Adipocyte (in vitro differentiated cells): ENCODE measurements at regions not wholly inside any gene's neighbourhood (a gene's known extent, or its start where the extent isn't known, plus 50 kb on each side); places are given as distances from the start of the nearest gene placed in this dataset.
"Not testable (repeated sequence)": the region's sequence is repeated elsewhere in the genome, so short reads cannot be mapped to it uniquely, and the experiment has no call there.

Source experiments
- DNase-seq: peaks from one replicate; pipeline ENCODE4 v3.0.0-alpha.2; 2015; ENCODE audit warnings: low read depth
- H3K27me3 ChIP-seq: replicated peaks from 2 replicates; pipeline ENCODE4 v1.7.0; 2013; ENCODE audit warnings: mild to moderate bottlenecking, low read length, moderate library complexity; ENCODE audit not compliant: control insufficient read depth, insufficient read depth
- H3K36me3 ChIP-seq: 2 replicates; pipeline ENCODE4 v1.7.0; 2013; ENCODE audit warnings: low read length, mild to moderate bottlenecking, moderate library complexity; ENCODE audit not compliant: control insufficient read depth, insufficient read depth, severe bottlenecking
- H3K4me1 ChIP-seq: 2 replicates; pipeline ENCODE4 v1.7.0; 2013; ENCODE audit warnings: mild to moderate bottlenecking, low read length, moderate library complexity; ENCODE audit not compliant: control insufficient read depth, insufficient read depth
- H3K4me3 ChIP-seq: 2 replicates; pipeline ENCODE4 v1.7.0; 2013; ENCODE audit warnings: mild to moderate bottlenecking, low read length, moderate library complexity
- H3K9ac ChIP-seq: 2 replicates; pipeline ENCODE4 v1.7.0; 2013; ENCODE audit warnings: mild to moderate bottlenecking, low read length, moderate library complexity
- H3K9me3 ChIP-seq: 2 replicates; pipeline ENCODE4 v1.7.0; 2013; ENCODE audit warnings: mild to moderate bottlenecking, low read length, moderate library complexity; ENCODE audit not compliant: control insufficient read depth

- Histone ChIP-seq H3K4me1 (no peaks in the 10 kb centered on the region), H3K9ac (no peak overlapping the region), H3K36me3 (no peaks in the 10 kb centered on the region), H3K27me3 (peaks cover 15% of the 10 kb centered on the region), H3K4me3 (no peak overlapping the region), H3K9me3 (no peaks in the 10 kb centered on the region)
- DNase-seq, result peak; percentile 51
Observed at GRCh38 chrX:46165411-46165810, 379.8 kb downstream of the ZNF674 start.

- Histone ChIP-seq H3K27me3 (peaks cover 20% of the 10 kb centered on the region), H3K9me3 (peaks cover 24% of the 10 kb centered on the region), H3K4me1 (no peaks in the 10 kb centered on the region), H3K9ac (no peak overlapping the region), H3K36me3 (no peaks in the 10 kb centered on the region), H3K4me3 (no peak overlapping the region)
- DNase-seq, result no peak
Observed at GRCh38 chrX:46152756-46153155, 392.5 kb downstream of the ZNF674 start.

GRCh38 chrX:46151332-46151731 lies 393.9 kb downstream of the ZNF674 start:
- not testable (repeated sequence) for H3K9ac ChIP-seq, H3K4me1 ChIP-seq, DNase-seq, H3K36me3 ChIP-seq, H3K4me3 ChIP-seq
- peaks cover 14% of the 10 kb centered on the region for H3K27me3 ChIP-seq
- H3K9me3 ChIP-seq, result peaks cover 24% of the 10 kb centered on the region

GRCh38 chrX:46144566-46144965 lies 400.7 kb downstream of the ZNF674 start:
- H3K9me3 ChIP-seq, result peaks cover 12% of the 10 kb centered on the region

GRCh38 chrX:46140272-46140671 lies 404.9 kb downstream of the ZNF674 start:
- Histone ChIP-seq H3K27me3 (peaks cover 9% of the 10 kb centered on the region), H3K4me1 (no peaks in the 10 kb centered on the region), H3K9me3 (peaks cover 12% of the 10 kb centered on the region), H3K9ac (no peak overlapping the region), H3K36me3 (no peaks in the 10 kb centered on the region), H3K4me3 (no peak overlapping the region)
- DNase-seq, result peak; percentile 54

More at GRCh38 chrX:46144566-46144965, 400.7 kb downstream of the ZNF674 start:
- H3K4me3 ChIP-seq, result no peak overlapping the region
- H3K27me3 ChIP-seq, result peaks cover 4% of the 10 kb centered on the region
- no peak for DNase-seq
- no peak overlapping the region for H3K9ac ChIP-seq
- no peaks in the 10 kb centered on the region for H3K4me1 ChIP-seq
- H3K36me3 ChIP-seq, result no peaks in the 10 kb centered on the region

GRCh38 chrX:46130247-46130646 lies 415.0 kb downstream of the ZNF674 start:
- Histone ChIP-seq H3K36me3 (no peaks in the 10 kb centered on the region), H3K9ac (no peak overlapping the region), H3K4me1 (no peaks in the 10 kb centered on the region), H3K27me3 (peaks cover 21% of the 10 kb centered on the region), H3K9me3 (no peaks in the 10 kb centered on the region), H3K4me3 (no peak overlapping the region)
- DNase-seq, result no peak

- H3K4me1 ChIP-seq, result no peaks in the 10 kb centered on the region
- H3K36me3 ChIP-seq, result no peaks in the 10 kb centered on the region
- H3K9ac ChIP-seq, result no peak overlapping the region
- peak; percentile 19 for DNase-seq
- peaks cover 11% of the 10 kb centered on the region for H3K9me3 ChIP-seq
- H3K4me3 ChIP-seq, result no peak overlapping the region
- peaks cover 10% of the 10 kb centered on the region for H3K27me3 ChIP-seq
Observed at GRCh38 chrX:46125111-46125510, 420.1 kb downstream of the ZNF674 start.

- Histone ChIP-seq H3K4me1 (no peaks in the 10 kb centered on the region), H3K27me3 (peaks cover 6% of the 10 kb centered on the region), H3K9ac (no peak overlapping the region), H3K9me3 (peaks cover 18% of the 10 kb centered on the region), H3K4me3 (no peak overlapping the region), H3K36me3 (no peaks in the 10 kb centered on the region)
- DNase-seq, result no peak
Observed at GRCh38 chrX:46117234-46117633, 428.0 kb downstream of the ZNF674 start.

GRCh38 chrX:46087310-46087709 lies 457.9 kb downstream of the ZNF674 start:
- not testable (repeated sequence) for H3K4me1 ChIP-seq, H3K9ac ChIP-seq, H3K36me3 ChIP-seq, H3K27me3 ChIP-seq, H3K4me3 ChIP-seq, DNase-seq
- peaks cover 12% of the 10 kb centered on the region for H3K9me3 ChIP-seq

GRCh38 chrX:46080121-46080520 lies 465.1 kb downstream of the ZNF674 start:
- not testable (repeated sequence) for H3K4me1 ChIP-seq, H3K4me3 ChIP-seq, H3K27me3 ChIP-seq, DNase-seq, H3K9me3 ChIP-seq, H3K9ac ChIP-seq, H3K36me3 ChIP-seq

- no peaks in the 10 kb centered on the region for H3K36me3 ChIP-seq
- H3K27me3 ChIP-seq, result no peaks in the 10 kb centered on the region
- H3K9ac ChIP-seq, result no peak overlapping the region
- no peak overlapping the region for H3K4me3 ChIP-seq
- DNase-seq, result no peak
- H3K4me1 ChIP-seq, result no peaks in the 10 kb centered on the region
- H3K9me3 ChIP-seq, result peaks cover 14% of the 10 kb centered on the region
Observed at GRCh38 chrX:46072791-46073190, 472.4 kb downstream of the ZNF674 start.

GRCh38 chrX:46072372-46072771 lies 472.8 kb downstream of the ZNF674 start:
- no peaks in the 10 kb centered on the region for H3K4me1 ChIP-seq
- H3K36me3 ChIP-seq, result no peaks in the 10 kb centered on the region
- H3K27me3 ChIP-seq, result no peaks in the 10 kb centered on the region
- no peak for DNase-seq
- H3K9ac ChIP-seq, result no peak overlapping the region
- no peak overlapping the region for H3K4me3 ChIP-seq
- peaks cover 15% of the 10 kb centered on the region for H3K9me3 ChIP-seq
